ENCODE measurements at regions not wholly inside any gene's neighbourhood (a gene's known extent, or its start where the extent isn't known, plus 50 kb on each side); places are given as distances from the start of the nearest gene placed in this dataset.

DNA sequence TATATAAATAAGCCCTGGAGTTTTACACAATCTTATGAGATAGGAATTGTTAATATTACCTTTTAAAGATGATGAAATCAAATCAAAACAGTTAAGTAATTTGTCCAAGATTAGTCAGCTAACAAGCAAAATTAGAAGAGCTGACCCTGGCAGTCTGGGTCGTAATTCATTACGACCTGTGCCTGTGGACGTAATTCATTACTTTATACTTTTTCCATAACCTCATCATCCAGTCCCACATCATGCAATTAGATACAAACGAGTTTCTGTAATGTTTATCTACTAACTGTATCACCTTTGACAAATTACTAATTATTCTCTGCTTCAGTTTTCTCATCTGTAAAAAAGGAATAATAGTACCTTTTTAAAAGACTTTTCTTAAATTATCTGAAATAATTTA, 665.9 kb downstream of the ZBBX start:
- in situ Hi-C loops (cut with MboI) (no loop called here), intact Hi-C loops (cut with micrococcal nuclease) (no loop called here)
- Histone ChIP-seq H4K20me1 (replicated peaks; ENCODE audit: control insufficient read depth, insufficient read depth, low read length) (no peaks in the 10 kb centered on the region), H2AFZ (ENCODE audit: low read depth, low read length) (no peak overlapping the region), H3K4me2 (ENCODE audit: insufficient read depth, low read length) (no peak overlapping the region), H3K36me3 (ENCODE audit: control insufficient read depth, insufficient read depth, low read length) (no peaks in the 10 kb centered on the region), H3K27me3 (ENCODE audit: control insufficient read depth in 2 of 2, insufficient read depth in 2 of 2, low read length in 2 of 2) (no peaks in the 10 kb centered on the region), H3K9ac (ENCODE audit: insufficient read depth in 1 of 2, low read depth in 2 of 2, low read length in 2 of 2) (no peak overlapping the region), H3K9me1 (ENCODE audit: control insufficient read depth, insufficient read depth, low read length) (no peaks in the 10 kb centered on the region), H3K79me2 (ENCODE audit: control insufficient read depth, insufficient read depth, low read length) (no peaks in the 10 kb centered on the region), H3K4me3 (no peak overlapping the region), H3K27ac (ENCODE audit: extremely low read depth, low read depth, low read length) (no peak overlapping the region), H3K4me1 (replicated peaks in 1 of 2; ENCODE audit: control insufficient read depth in 2 of 2, insufficient read depth in 2 of 2, low read length in 2 of 2) (no peaks in the 10 kb centered on the region), H3K9me3 (replicated peaks; ENCODE audit: control insufficient read depth, insufficient read depth, low read depth, low read length) (no peaks in the 10 kb centered on the region)
- no peak for TF ChIP-seq PRPF4 (IDR thresholded peaks at IDR 0.05; ENCODE audit: insufficient read depth, low read depth, low read length, poor library complexity, severe bottlenecking)
- TF ChIP-seq MTA1 (IDR thresholded peaks at IDR 0.05; ENCODE audit: borderline replicate concordance): no peak
- TF ChIP-seq RUNX1 (IDR thresholded peaks at IDR 0.05; ENCODE audit: low read depth): no peak
- TF ChIP-seq, protein P1, sequence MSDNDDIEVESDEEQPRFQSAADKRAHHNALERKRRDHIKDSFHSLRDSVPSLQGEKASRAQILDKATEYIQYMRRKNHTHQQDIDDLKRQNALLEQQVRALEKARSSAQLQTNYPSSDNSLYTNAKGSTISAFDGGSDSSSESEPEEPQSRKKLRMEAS (CRISPR knock-in tag; IDR thresholded peaks at IDR 0.05): no peak
- no peak for TF ChIP-seq CBX8 (IDR thresholded peaks at IDR 0.05; ENCODE audit: borderline replicate concordance, extremely low read depth, low read depth, low read length, poor library complexity, severe bottlenecking)
- TF ChIP-seq, protein P2, sequence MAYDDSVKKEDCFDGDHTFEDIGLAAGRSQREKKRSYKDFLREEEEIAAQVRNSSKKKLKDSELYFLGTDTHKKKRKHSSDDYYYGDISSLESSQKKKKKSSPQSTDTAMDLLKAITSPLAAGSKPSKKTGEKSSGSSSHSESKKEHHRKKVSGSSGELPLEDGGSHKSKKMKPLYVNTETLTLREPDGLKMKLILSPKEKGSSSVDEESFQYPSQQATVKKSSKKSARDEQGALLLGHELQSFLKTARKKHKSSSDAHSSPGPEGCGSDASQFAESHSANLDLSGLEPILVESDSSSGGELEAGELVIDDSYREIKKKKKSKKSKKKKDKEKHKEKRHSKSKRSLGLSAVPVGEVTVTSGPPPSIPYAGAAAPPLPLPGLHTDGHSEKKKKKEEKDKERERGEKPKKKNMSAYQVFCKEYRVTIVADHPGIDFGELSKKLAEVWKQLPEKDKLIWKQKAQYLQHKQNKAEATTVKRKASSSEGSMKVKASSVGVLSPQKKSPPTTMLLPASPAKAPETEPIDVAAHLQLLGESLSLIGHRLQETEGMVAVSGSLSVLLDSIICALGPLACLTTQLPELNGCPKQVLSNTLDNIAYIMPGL (CRISPR knock-in tag; IDR thresholded peaks at IDR 0.05): no peak
- TF ChIP-seq PCBP2 (IDR thresholded peaks at IDR 0.05; ENCODE audit: low read depth, low read length, poor library complexity, severe bottlenecking): no peak
- no peak for TF ChIP-seq NFYB (IDR thresholded peaks at IDR 0.05; ENCODE audit: extremely low read depth, insufficient read length)
- TF ChIP-seq SLC30A9 (CRISPR knock-in tag; IDR thresholded peaks at IDR 0.05): no peak
- no peak for TF ChIP-seq HOXB6 (CRISPR knock-in tag; IDR thresholded peaks at IDR 0.05; ENCODE audit: borderline replicate concordance)
- TF ChIP-seq ZFP36 (IDR thresholded peaks at IDR 0.05; ENCODE audit: low read depth, low read length, partially characterized antibody): no peak
- TF ChIP-seq IFI16 (CRISPR knock-in tag; IDR thresholded peaks at IDR 0.05): no peak
- TF ChIP-seq ZNF583 (CRISPR knock-in tag; IDR thresholded peaks at IDR 0.05): no peak
- TF ChIP-seq, protein P3, sequence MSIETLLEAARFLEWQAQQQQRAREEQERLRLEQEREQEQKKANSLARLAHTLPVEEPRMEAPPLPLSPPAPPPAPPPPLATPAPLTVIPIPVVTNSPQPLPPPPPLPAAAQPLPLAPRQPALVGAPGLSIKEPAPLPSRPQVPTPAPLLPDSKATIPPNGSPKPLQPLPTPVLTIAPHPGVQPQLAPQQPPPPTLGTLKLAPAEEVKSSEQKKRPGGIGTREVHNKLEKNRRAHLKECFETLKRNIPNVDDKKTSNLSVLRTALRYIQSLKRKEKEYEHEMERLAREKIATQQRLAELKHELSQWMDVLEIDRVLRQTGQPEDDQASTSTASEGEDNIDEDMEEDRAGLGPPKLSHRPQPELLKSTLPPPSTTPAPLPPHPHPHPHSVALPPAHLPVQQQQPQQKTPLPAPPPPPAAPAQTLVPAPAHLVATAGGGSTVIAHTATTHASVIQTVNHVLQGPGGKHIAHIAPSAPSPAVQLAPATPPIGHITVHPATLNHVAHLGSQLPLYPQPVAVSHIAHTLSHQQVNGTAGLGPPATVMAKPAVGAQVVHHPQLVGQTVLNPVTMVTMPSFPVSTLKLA (conservative IDR thresholded peaks at IDR 0.05): no peak
- no peak for TF ChIP-seq JUN (IDR thresholded peaks at IDR 0.05; ENCODE audit: borderline replicate concordance, low read depth, low read length)
- no peak for TF ChIP-seq JUN (CRISPR knock-in tag; IDR thresholded peaks at IDR 0.05; ENCODE audit: borderline replicate concordance)
- no peak for TF ChIP-seq ZNF561 (CRISPR knock-in tag; conservative IDR thresholded peaks at IDR 0.05)
- TF ChIP-seq GABPB2 (CRISPR knock-in tag; conservative IDR thresholded peaks at IDR 0.05): no peak
- TF ChIP-seq MTA2 (IDR thresholded peaks at IDR 0.05; ENCODE audit: low read depth): no peak
- TF ChIP-seq, protein P4, sequence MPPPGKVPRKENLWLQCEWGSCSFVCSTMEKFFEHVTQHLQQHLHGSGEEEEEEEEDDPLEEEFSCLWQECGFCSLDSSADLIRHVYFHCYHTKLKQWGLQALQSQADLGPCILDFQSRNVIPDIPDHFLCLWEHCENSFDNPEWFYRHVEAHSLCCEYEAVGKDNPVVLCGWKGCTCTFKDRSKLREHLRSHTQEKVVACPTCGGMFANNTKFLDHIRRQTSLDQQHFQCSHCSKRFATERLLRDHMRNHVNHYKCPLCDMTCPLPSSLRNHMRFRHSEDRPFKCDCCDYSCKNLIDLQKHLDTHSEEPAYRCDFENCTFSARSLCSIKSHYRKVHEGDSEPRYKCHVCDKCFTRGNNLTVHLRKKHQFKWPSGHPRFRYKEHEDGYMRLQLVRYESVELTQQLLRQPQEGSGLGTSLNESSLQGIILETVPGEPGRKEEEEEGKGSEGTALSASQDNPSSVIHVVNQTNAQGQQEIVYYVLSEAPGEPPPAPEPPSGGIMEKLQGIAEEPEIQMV (tag; conservative IDR thresholded peaks at IDR 0.05; ENCODE audit: low read depth): no peak
- no peak for FAIRE-seq
- no peak for ATAC-seq
- no peak for DNase-seq (ENCODE audit: extremely low read depth in 1 of 4, low spot score in 3 of 4)
- POLR2A ChIA-PET: no interaction called here
- CTCF ChIA-PET (ENCODE audit: low intra/inter-chr PET ratio): no interaction called here
- 0% methylated on average over 4 of the region's 4 CpGs for WGBS (ENCODE audit: insufficient coverage, low coverage, missing lambda C conversion rate)
- no TSS peak for BruUV-seq (replicated peaks)

All from K562 (cell line).